HEK293 (cell line): ENCODE measurements at regions not wholly inside any gene's neighbourhood (a gene's known extent, or its start where the extent isn't known, plus 50 kb on each side); places are given as distances from the start of the nearest gene placed in this dataset.

ENCODE experiments used
- ZNF175 ChIP-seq: fragments of 450-650 bp; formaldehyde crosslinking; IDR thresholded peaks from 2 replicates; pipeline ENCODE4 v1.5.1; 2016; ENCODE audit warnings: missing biosample characterization, missing genetic modification characterization
- ZNF202 ChIP-seq: fragments of 450-650 bp; formaldehyde crosslinking; IDR thresholded peaks from 2 replicates; pipeline ENCODE4 v1.5.1; 2016; ENCODE audit warnings: missing biosample characterization, missing genetic modification characterization, borderline replicate concordance

DNA sequence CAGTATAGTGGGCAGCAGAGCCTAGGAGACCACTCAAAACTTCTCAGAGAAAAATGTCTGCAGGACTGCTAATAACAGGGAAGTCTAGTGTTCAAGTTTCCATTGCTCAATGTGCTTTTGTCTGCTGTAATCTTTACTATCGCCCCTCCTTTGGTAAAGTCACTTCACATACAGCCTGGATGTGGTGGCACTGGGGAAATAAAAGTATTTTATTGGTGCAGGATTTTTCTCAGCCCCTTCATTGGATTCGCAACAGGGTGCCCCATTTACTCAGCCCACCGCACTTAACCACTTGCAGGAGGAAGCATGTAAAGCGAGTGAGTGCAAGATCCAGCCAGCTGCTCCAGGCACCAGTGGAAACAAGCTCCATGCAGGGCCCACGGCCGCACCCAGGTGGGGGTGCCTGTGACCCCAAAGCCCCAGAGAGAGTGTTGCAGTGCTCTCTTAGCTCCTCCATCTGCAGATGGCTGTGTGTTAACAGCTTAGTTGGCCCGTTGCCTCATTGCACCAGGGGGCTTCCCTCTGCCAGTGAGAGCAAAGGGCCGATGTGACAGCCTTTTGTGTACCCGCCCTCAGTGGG lies 163.5 kb upstream of the TMEM72 start:
- TF ChIP-seq ZNF202 (tag by site-specific recombination) (no peak), ZNF175 (no peak)
